ENCODE measurements at regions not wholly inside any gene's neighbourhood (a gene's known extent, or its start where the extent isn't known, plus 50 kb on each side); places are given as distances from the start of the nearest gene placed in this dataset.
"Not testable (repeated sequence)": the region's sequence is repeated elsewhere in the genome, so short reads cannot be mapped to it uniquely, and the experiment has no call there.

- DNase-seq, result no peak
Measured at GRCh38 chr3:137612291-137612690, 151.8 kb upstream of the SOX14 start.

GRCh38 chr3:137615659-137616418 lies 148.3 kb upstream of the SOX14 start:
- no peak for DNase-seq

GRCh38 chr3:137641879-137642704 lies 122.0 kb upstream of the SOX14 start:
- no peak for DNase-seq

- peak; percentile 12 for DNase-seq
Measured at GRCh38 chr3:137642831-137643230, 121.3 kb upstream of the SOX14 start.

GRCh38 chr3:137647179-137647578 lies 116.9 kb upstream of the SOX14 start:
- no peak for DNase-seq

GRCh38 chr3:137669519-137670060 lies 94.5 kb upstream of the SOX14 start:
- DNase-seq, result no peak

- no peak for DNase-seq
Measured at GRCh38 chr3:137687181-137687879, 76.8 kb upstream of the SOX14 start.

GRCh38 chr3:137692803-137693431 lies 71.2 kb upstream of the SOX14 start:
- peak; percentile 5 for DNase-seq

- DNase-seq, result no peak
Measured at GRCh38 chr3:137693791-137694190, 70.3 kb upstream of the SOX14 start.

GRCh38 chr3:137694836-137695235 lies 69.3 kb upstream of the SOX14 start:
- DNase-seq, result no peak

- DNase-seq, result no peak
Measured at GRCh38 chr3:137695351-137695750, 68.8 kb upstream of the SOX14 start.

- DNase-seq, result no peak
Measured at GRCh38 chr3:137709011-137709601, 55.0 kb upstream of the SOX14 start.

- DNase-seq, result not testable (repeated sequence)
Measured at GRCh38 chr3:137713965-137714364, 50.1 kb upstream of the SOX14 start.

Measured in left kidney (tissue), 1 donor.